Stimulated activated CD4-positive, alpha-beta T cell treated with anti-CD3 and anti-CD28 coated beads, Interleukin-4, amount 100 ng/mL, for 48 hours (primary cell): ENCODE measurements at regions not wholly inside any gene's neighbourhood (a gene's known extent, or its start where the extent isn't known, plus 50 kb on each side); places are given as distances from the start of the nearest gene placed in this dataset.

Experiments
- DNase-seq, 2 donors: peaks; one replicate each; pipeline ENCODE4 v3.0.0-alpha.2; 2020; ENCODE audit warnings: low read depth in 2 of 2

DNA sequence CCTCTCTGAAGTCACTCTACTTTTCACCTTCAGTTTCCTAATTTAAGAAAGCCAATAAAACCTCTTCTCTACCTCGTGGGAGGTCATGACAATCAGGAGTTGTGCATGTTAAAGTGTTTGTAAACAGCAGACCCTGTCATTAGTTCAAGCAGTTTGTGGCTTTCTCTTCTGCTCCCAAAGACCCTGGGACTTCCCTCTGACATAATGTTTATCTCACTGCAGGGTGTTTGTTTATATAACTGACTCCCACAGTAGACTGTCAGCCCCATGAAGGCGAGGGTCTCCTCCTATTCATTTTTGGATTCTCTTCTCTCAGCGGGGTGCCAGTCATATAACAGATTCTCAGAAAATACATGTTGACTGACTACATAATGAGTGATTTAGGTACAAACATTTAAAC lies 360.0 kb upstream of the ZNF462 start:
- DNase-seq = no peak

DNA sequence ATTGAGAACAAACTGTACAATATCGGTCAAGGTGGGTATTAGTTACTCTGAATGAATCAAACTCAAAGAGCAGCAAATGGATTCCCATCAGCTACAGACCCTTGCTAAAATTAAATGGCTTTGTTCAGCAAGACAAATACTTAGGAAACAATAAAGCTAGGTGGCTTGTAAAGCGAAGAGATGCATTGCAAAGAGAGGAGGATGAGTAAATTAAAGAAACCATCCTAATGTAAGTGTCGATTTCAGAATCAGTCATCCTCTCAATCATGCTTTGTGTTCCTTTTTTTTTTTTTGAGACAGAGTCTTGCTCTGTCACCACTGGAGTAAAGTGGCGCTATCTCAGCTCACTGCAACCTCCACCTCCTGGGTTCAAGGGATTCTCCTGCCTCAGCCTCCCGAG lies 359.2 kb upstream of the ZNF462 start:
- no peak for DNase-seq

DNA sequence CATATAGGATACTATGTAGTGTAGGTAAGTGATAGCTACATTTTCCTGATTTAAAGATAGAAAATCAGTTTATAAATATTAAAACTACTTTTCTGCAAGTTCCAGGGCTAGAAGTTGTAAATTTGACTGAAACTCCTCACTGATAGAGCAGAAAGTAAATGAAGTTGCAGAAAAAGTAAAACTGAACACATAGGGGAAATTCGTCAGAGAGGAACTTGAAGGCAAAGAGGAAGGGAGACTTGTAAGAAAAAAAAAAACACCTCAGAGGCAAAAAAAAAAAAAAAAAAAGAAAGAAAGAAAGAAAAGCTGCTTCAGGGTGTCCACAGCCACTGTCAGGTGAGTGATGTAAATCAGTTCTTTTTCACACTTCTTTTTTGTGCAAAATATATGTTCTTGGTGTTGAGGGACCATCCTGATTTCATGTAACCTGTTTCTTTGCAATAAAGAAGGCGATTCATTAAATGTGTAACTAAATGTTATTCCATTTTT lies 336.2 kb upstream of the ZNF462 start:
- no peak for DNase-seq

DNA sequence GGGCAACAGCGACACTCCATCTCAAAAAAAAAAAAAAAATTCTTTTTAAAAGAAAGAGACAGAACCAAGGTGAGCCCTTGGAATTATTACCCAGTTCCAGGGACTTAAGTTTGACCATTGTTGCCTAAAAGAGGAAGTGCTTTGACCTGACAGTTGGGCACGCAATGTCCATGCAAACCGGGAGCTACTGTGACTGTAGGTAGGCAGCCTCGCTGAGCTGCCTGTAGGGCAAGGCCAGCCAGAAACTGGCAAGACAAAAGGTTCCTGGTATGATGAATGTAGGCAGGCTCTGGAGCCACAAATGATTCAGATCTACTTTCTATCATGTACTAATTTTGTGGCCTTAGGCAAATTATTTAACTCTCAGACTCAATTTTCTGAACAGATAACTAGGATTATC lies 334.8 kb upstream of the ZNF462 start:
- no peak for DNase-seq

DNA sequence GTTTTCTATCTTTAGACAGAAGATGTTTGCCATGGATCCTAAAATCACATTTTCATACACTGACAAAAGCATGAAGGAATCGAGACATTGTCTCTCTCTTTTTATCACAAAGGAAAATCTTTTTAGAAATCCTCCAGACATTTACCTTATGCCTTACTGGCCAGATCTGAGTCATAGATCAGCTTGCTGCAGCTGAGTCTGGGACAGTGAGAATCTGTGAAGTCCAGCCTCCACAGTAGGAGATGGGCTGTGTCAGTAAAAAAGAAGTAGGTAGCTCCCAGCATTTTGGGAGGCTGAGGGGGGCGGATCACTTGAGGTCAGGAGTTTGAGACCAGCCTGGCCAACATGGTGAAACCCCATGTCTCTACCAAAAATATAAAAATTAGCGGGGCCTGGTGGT lies 333.4 kb upstream of the ZNF462 start:
- no peak for DNase-seq

DNA sequence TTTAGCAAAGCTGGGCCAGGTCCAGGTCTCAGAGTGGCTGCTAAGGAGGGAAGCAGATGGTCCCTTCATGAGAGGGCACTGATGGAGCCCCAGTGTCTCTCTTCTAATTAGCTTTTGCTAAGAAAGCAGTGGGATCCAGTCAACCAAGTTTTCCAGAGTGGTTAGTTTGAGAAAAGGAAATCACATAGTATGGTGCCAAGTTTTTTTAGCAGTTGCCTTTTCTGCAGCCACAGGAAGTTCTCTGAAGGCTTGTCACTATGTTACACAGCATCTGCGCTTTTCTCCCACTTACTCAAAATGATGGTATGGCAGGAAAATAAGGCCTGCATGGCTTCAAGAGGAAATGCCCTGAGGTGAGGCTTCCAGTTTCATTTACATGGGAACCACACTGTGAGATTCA lies 331.5 kb upstream of the ZNF462 start:
- no peak for DNase-seq

DNA sequence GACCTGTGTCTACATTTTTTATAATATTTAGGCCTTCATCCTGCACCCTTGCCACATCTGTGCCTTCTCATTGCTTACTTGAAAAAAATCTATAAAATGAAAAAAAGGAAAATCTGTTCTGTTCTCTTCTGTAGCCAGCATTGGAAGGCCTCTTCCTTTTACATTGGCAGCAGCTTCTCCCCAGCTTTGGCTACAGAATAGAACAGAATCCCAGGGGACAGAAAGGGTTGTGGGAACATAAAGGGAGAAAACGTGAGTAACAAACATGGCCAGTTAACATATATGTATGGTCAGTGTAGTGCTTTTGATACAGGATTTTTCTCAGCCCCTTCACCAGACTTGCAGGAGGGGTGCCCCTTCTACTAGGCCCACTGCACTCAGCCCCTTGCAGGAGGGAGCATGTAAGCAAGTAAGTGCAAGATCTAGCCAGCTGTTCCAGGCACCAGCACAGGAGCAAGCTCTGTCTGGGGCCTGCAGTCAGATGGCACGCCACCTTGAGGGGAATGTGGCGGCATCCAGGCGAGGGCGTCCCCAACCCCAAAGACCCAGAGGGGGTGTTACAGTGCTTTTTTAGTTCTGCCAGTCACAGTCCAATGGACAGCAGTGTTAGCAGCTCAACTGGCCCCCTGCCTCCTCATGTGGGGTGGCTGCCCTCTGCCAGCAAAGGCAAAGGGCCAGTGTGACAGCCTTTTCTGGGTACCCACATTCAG lies 330.5 kb upstream of the ZNF462 start:
- no peak for DNase-seq

DNA sequence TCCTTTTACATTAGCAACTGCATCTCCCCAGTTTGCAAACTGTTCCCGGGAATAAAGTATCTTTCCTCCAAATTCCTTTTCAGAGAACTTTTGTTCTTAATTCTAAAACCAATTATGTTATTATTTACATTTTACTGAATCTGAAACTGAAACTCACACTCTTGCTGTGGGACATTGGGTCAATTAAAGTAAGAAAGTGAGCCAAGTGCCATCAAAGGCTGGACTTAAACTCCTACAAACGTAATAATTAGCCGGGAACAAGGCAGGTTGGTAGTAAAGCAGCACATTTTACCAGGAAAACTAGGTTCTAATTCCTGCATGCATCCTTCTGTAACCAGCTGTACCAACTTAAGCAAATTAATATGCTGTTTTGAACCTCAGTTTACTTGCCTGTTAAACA lies 328.2 kb upstream of the ZNF462 start:
- no peak for DNase-seq

DNA sequence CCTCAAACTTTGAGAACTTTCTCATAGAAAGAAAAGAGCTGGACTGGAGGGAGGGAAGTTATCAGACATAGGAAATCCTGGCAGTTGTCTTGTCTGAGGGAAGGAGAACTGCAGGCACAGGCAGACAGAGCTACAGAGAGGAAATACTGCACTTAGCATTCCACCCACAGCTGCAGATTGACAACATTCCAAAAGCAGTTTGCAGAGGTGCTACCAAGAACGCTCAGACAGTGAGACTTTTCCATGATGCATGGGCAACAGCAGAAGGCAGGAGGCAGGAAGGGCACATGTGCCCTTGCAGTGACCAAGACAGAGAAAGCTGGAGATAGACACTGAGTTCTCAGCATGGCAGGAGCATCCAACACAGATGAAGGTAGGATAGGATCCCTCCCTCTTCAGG lies 327.5 kb upstream of the ZNF462 start:
- no peak for DNase-seq

DNA sequence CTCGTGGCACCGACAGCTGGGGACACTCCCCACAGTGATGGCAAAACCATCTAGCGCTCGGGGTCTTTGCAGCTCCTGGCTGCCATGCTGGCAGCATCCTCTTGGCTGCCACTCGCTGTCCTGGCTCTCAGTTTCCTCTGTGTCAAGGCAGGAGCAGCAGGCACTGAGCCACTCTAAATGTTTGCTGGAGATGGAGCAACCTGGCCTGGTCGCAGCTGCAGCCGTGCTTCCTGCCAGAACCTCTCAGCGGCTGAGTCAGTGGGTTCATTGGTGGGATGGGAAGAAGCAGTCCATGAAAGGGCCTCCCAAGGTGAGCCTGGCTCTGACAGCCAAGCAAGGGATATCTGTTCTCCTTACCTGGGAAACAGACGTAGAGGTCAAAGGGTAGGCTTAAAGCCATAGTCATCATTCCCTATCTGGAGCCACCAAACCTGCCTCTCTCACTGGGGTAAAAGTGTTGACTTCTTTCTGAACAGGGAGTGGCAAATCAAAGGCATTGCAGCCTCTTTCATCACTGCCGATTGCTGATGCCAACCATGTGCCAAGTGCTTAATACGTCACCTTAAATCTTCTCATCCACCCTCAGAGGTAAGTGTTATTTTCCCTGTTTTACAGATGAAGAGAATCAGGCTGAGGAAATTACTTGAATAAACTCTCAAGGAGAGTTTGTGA lies 304.8 kb upstream of the ZNF462 start:
- DNase-seq = no peak

DNA sequence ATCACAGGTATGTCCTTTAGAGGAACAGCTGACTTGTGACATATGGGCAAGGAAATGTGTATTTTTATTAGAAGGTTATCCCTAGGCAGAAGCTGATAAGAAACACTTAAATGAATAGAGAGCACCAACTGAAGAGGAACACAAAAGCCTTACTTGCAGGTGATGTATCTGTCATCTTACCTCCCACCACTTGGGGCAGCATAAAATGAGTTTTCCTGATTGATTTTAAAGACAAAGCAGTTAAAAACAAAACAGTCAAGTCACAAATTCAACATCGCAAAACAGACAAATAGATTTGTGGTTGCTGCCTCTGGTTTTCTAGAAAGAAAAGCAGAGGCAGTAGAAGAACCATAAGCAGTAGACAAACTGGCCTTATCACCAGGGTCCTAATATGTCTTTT lies 302.4 kb upstream of the ZNF462 start:
- DNase-seq = no peak

DNA sequence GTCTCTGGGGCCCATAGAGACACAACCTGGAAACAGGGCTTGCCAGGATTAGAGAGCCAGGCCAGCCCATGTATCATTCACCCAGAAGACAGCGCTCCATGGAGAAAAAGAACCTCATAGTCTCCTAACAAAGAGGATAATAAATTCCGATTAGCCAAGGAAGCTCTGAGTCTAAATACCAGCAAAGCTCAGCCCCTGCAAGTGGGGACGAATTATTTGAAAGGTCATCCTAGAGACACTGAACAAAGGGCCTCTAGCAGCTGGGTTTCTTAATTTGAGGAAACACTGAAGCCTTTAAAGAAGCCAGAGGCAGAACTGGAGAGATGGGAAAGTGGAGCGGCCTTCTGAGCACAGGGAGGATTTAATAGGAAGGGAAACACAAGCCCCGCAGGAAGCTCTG lies 287.1 kb upstream of the ZNF462 start:
- DNase-seq = no peak

DNA sequence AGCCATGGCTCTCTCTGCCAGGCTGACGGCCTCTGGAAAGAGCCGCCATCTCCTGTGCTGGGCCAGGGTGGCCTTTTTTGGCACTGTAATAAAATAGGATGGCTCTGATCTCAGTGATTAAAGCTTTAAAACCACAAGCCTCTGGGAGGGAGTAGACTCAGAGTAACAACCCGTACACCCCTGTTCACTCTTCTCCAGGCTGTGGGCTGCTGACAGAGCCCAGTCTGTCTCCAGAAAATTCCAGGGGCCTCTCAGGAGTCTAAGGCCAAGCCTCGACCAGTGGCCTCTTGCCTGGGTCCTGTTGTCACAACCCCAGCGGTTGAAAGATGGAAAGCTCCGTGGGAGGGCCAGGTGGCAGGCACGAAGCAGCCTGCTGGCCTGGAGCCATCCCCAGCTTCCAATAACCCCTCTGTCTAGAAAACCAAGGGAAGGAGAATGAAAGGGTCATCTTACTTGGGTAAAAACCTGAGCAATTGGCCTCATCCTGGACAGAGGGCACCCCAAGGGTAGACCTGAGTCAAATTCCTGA lies 286.7 kb upstream of the ZNF462 start:
- no peak for DNase-seq

DNA sequence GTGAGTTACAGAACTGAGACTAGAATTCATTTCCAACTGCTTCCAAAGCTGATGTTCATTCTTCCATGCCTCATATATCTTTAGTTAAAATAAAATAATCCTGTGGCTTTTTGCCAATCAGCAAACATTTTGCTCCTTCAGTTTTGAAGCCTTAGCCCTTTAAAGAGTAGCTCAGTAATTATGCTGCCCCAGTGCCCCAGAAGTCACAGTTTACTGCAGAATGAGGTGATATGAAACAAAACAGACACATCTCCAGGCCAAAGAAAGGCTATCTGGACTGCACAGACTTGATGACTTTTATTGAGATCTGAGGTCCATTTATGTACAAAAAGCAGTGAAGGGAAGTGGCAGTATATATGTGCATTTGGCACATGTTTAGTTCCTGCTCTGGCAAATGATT lies 285.8 kb upstream of the ZNF462 start:
- no peak for DNase-seq

DNA sequence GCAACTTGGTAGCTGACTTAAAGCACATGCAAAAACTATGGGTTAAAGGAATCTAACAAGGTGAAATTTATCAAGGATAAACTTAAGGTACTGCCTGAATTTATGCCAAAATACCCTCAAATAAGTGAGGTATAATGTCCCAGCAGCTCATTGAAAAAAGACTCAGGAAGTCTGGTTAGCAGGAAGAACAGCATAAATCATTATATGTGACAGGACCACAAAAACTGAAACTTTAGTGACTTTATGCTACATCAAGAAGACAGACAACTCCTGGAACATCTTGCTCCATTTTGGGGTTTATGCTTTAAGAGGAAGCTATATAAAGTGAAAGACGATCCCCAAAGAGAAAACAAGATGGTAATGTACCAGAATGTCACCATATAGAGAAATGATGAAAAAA lies 282.4 kb upstream of the ZNF462 start:
- DNase-seq = no peak

DNA sequence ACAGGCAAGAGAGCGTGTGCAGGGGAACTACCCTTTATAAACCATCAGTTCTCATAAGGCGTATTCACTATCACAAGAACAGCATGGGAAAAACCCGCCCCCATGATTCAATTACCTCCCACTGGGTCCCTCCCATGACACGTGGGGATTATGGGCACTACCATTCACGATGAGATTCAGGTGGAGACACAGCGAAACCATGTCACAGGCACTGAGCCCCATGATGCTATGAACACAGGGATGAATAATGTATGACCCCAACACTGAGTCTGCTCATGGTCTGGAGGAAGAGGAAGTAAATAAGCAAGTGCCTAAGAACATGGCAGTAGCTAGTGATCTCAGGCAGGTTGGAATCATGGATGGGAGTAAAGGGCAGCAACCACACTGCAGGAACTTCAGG lies 281.0 kb upstream of the ZNF462 start:
- DNase-seq = no peak

DNA sequence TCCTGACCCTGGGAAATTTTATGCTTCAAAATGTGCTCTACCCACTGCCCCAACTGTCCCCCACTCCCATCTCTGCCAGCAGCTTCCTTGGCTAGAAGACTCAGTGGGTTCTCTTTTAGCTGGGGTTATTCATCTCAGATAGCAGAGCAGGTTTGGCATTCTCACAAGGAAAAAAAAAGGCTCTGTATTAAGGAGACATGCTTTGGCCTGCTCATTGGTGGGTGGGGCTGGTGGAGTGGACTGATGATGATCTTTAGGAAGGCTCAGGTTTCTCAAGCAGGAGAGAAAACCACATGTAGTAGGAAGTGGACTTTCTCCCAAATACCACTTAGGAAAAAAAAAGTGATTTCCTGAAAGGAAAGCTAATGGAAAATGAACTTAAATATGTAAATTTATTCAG lies 279.2 kb upstream of the ZNF462 start:
- no peak for DNase-seq

DNA sequence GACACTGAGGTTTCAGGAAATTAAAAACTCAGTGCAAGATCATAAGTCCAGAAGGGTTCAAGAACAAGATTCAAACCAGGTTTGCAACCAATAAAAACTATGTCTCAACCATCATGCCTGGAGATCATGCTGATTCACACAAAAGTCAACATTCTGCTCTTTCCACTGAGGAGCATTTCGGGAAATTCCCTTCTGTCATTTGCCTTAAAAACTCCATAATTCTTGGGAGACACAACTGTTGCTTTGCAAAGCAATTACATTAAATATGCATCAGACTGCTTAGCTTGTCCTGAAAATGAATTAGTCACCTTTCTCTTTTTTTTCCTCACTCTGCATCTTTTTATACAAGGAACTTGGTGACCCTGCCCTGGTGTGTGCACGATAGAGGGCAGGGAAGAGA lies 275.9 kb upstream of the ZNF462 start:
- DNase-seq = no peak

DNA sequence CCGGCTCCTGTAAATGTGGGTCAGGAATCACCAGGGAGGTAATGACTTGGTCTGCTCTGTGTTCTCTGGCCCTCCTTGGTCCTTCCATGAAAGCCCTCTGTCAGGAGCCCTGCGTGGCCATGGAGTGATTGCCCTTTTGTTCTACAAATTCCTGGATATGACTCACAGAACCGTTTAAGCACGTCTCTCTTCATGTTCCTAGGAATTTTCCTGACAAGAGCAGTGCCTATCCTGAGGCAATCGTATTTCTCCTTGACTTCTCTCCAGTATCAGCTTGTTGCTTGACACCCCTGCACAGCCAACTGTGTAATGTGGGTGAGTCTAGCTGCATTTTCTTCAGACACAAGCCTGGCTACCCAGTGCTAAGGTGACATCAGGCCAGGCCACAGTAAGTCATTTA lies 274.3 kb upstream of the ZNF462 start:
- no peak for DNase-seq

DNA sequence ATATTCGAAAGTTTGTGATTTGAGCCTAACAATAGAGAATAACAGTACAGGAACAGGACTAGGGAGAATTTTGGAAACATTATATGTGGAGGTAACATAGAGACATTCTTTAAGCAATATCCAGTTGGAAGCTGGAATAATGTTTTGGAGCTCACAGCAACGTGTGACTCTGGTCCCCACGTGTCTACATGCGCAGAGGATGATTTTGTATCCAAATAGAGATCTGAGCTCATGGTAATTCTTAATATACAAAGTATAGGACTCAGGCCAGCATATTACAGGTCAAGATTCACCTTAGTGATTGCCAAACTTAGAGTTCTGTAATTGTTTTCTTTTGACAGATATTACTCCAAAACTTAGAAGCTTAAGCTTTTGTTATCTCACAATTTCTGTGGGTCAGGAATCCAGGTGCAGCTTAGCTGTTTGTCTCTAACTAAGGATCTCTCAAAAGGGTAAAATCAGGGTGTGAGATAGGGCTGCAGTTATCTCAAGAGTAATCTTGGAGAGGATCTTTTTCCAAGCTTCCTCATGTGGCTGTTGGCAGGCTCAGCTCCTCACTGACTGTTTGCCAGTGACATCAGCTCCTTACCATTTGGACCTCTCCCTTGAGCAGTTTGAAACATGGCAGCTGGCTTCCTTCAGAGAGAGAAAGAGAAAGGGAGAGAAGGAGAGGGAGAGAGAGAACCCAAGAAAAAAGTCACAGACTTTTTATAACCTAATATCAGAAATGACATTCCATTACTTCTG lies 272.0 kb upstream of the ZNF462 start:
- no peak for DNase-seq

DNA sequence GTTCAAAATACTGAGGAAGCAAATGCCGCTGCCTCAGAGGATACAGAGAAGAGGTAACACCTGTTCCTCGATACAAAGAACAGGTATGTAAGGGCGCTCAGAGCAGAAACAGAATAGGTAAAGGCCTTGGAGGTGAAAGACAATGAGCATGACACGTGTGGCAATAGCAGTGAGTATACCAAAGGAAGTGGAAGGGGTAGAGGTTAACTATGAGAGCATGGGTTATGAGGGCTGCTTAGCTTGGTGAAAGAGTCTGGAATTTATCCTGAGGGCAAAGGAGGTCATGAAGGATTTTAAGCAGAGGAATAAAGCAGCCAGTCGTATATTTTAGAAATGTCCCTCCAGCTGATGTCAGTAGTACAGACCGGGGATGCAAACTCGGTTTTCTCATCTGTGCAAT lies 269.8 kb upstream of the ZNF462 start:
- no peak for DNase-seq

DNA sequence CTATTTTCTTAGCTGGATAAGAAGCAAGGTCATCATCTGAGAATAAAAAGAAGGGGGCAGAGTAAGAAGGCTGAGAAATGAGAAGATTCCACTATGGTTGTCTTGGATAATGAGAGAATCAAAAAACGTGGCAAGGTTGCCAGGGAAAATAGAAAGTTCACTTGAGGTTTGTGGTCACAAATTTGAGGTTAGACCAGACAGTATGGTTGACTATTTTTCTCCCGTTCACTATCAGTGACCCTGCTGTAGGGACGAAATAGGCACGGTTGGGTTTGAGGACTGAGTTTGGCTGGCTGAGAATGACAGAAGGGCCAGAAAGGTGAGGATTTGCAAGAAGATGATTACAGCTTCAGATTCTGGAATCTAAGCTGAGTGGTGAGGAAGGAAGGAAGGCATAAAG lies 266.0 kb upstream of the ZNF462 start:
- DNase-seq = no peak
